OCI-LY1 (cell line): ENCODE measurements at regions not wholly inside any gene's neighbourhood (a gene's known extent, or its start where the extent isn't known, plus 50 kb on each side); places are given as distances from the start of the nearest gene placed in this dataset.

ENCODE experiments used
- H2AFZ ChIP-seq: fragments of 200-600 bp; sonication (generic), shearing (Covaris generic); 2 replicates; pipeline ENCODE4 v1.6.0; 2014; ENCODE audit warnings: antibody characterized with exemption, mild to moderate bottlenecking, low read length
- H3F3A ChIP-seq: fragments of 200-600 bp; sonication (generic), shearing (Covaris generic); 2 replicates; pipeline ENCODE4 v1.6.0; 2014; ENCODE audit warnings: mild to moderate bottlenecking, antibody characterized with exemption, low read length, moderate library complexity; ENCODE audit not compliant: insufficient read depth
- H3K27ac ChIP-seq: fragments of 200-600 bp; sonication (generic); 2 replicates; pipeline ENCODE4 v1.5.1; 2014; ENCODE audit warnings: low read length, mixed run types, mild to moderate bottlenecking, low read depth; ENCODE audit not compliant: poor library complexity, severe bottlenecking
- H3K27me3 ChIP-seq: fragments of 200-600 bp; sonication (generic); 2 replicates; pipeline ENCODE4 v1.6.0; 2014; ENCODE audit warnings: antibody characterized with exemption, mild to moderate bottlenecking, low read length, moderate library complexity; ENCODE audit not compliant: insufficient read depth
- H3K36me3 ChIP-seq: fragments of 200-600 bp; sonication (generic); 2 replicates; pipeline ENCODE4 v1.6.1; 2014; ENCODE audit warnings: mild to moderate bottlenecking, antibody characterized with exemption, low read length, moderate library complexity, mixed read lengths; ENCODE audit not compliant: insufficient read depth
- H3K4me1 ChIP-seq: fragments of 200-600 bp; sonication (generic); 2 replicates; pipeline ENCODE4 v1.5.1; 2014; ENCODE audit warnings: mild to moderate bottlenecking, low read length, moderate library complexity; ENCODE audit not compliant: insufficient read depth, severe bottlenecking
- H3K4me2 ChIP-seq: fragments of 200-600 bp; sonication (generic), shearing (Covaris generic); 2 replicates; pipeline ENCODE4 v1.6.1; 2014; ENCODE audit warnings: low read length
- H3K4me3 ChIP-seq: fragments of 200-600 bp; sonication (generic); 2 replicates; pipeline ENCODE4 v1.5.1; 2014; ENCODE audit warnings: low read length, low read depth, mild to moderate bottlenecking, mixed read lengths; ENCODE audit not compliant: poor library complexity, severe bottlenecking
- H3K79me2 ChIP-seq: fragments of 200-600 bp; shearing (Covaris generic); 2 replicates; pipeline ENCODE4 v1.6.1; 2016; ENCODE audit warnings: mixed run types, low read length, mixed read lengths; ENCODE audit not compliant: insufficient read depth
- H3K9ac ChIP-seq: fragments of 200-600 bp; sonication (generic), shearing (Covaris generic); 2 replicates; pipeline ENCODE4 v1.6.1; 2014; ENCODE audit warnings: mild to moderate bottlenecking, low read length, mixed read lengths
- H3K9me2 ChIP-seq: fragments of 200-600 bp; sonication (generic), shearing (Covaris generic); 2 replicates; pipeline ENCODE4 v1.6.1; 2014; ENCODE audit warnings: low read depth, mild to moderate bottlenecking, low read length, mixed read lengths
- H3K9me3 ChIP-seq: fragments of 200-600 bp; shearing (Covaris generic); 2 replicates; pipeline ENCODE4 v1.6.1; 2014; ENCODE audit warnings: low read length, mixed read lengths
- H4K20me1 ChIP-seq: fragments of 200-600 bp; sonication (generic), shearing (Covaris generic); 2 replicates; pipeline ENCODE4 v1.6.0; 2016; ENCODE audit warnings: mild to moderate bottlenecking, low read length; ENCODE audit not compliant: insufficient read depth
- CTCF ChIP-seq: fragments of 200-600 bp; sonication (generic), shearing (Covaris generic); IDR thresholded peaks from 2 replicates; pipeline ENCODE4 v1.5.1; 2017; ENCODE audit warnings: mild to moderate bottlenecking, antibody characterized with exemption, low read length, moderate library complexity, mixed read lengths
- EZH2 ChIP-seq: fragments of 200-600 bp; sonication (generic), shearing (Covaris generic); IDR thresholded peaks from 2 replicates; pipeline ENCODE4 v1.8.0; 2017; ENCODE audit warnings: borderline replicate concordance, mixed run types, mild to moderate bottlenecking, antibody characterized with exemption, low read length, moderate library complexity, mixed read lengths

- no peaks in the 10 kb centered on the region for H3K4me1 ChIP-seq
- peaks cover 3% of the 10 kb centered on the region; the same call in 1 of the 2 replicates for H3K9me3 ChIP-seq
These were observed 350.0 kb downstream of the CD83 start for GRCh38 chr6:14467591-14467990.

GRCh38 chr6:14468647-14469321 lies 351.2 kb downstream of the CD83 start:
- Histone ChIP-seq H3K27ac (no peak overlapping the region), H3K27me3 (no peaks in the 10 kb centered on the region), H3K4me2 (no peak overlapping the region), H3K79me2 (no peaks in the 10 kb centered on the region), H3K4me1 (no peaks in the 10 kb centered on the region), H3F3A (no peaks in the 10 kb centered on the region), H3K36me3 (no peaks in the 10 kb centered on the region), H3K9me3 (peaks cover 3% of the 10 kb centered on the region; the same call in 1 of the 2 replicates), H3K9me2 (no peaks in the 10 kb centered on the region), H3K4me3 (no peak overlapping the region), H4K20me1 (no peaks in the 10 kb centered on the region), H3K9ac (no peak overlapping the region), H2AFZ (no peak overlapping the region)
- no peak for TF ChIP-seq EZH2
- no peak for TF ChIP-seq CTCF

More at GRCh38 chr6:14467591-14467990, 350.0 kb downstream of the CD83 start:
- H2AFZ ChIP-seq: no peak overlapping the region
- H3K4me2 ChIP-seq: no peak overlapping the region
- no peaks in the 10 kb centered on the region for H4K20me1 ChIP-seq
- TF ChIP-seq CTCF: no peak
- no peak for TF ChIP-seq EZH2
- H3K4me3 ChIP-seq: no peak overlapping the region
- H3K9me2 ChIP-seq: no peaks in the 10 kb centered on the region
- H3F3A ChIP-seq: no peaks in the 10 kb centered on the region
- no peak overlapping the region for H3K27ac ChIP-seq
- no peaks in the 10 kb centered on the region for H3K36me3 ChIP-seq
- no peaks in the 10 kb centered on the region for H3K79me2 ChIP-seq
- no peaks in the 10 kb centered on the region for H3K27me3 ChIP-seq
- no peak overlapping the region for H3K9ac ChIP-seq

- H3K36me3 ChIP-seq: no peaks in the 10 kb centered on the region
- no peak overlapping the region for H3K9ac ChIP-seq
- H3F3A ChIP-seq: no peaks in the 10 kb centered on the region
- peaks cover 3% of the 10 kb centered on the region; the same call in 1 of the 2 replicates for H3K9me3 ChIP-seq
- H3K79me2 ChIP-seq: no peaks in the 10 kb centered on the region
- H4K20me1 ChIP-seq: no peaks in the 10 kb centered on the region
- H2AFZ ChIP-seq: no peak overlapping the region
- H3K4me2 ChIP-seq: no peak overlapping the region
- TF ChIP-seq CTCF (no peak), EZH2 (no peak)
- no peaks in the 10 kb centered on the region for H3K4me1 ChIP-seq
- no peak overlapping the region for H3K27ac ChIP-seq
- no peaks in the 10 kb centered on the region for H3K9me2 ChIP-seq
- H3K4me3 ChIP-seq: no peak overlapping the region
- no peaks in the 10 kb centered on the region for H3K27me3 ChIP-seq
These were observed 352.5 kb downstream of the CD83 start for GRCh38 chr6:14470101-14470500.
